H1 (cell line): ENCODE measurements at regions not wholly inside any gene's neighbourhood (a gene's known extent, or its start where the extent isn't known, plus 50 kb on each side); places are given as distances from the start of the nearest gene placed in this dataset.

Source experiments
- CTCF ChIA-PET: fragments of 300-600 bp; sonication (Branson Sonifier 250); formaldehyde crosslinking; loops from one replicate; lab custom pipeline; 2021; ENCODE audit not compliant: partially characterized antibody; lab: Charles Lee
- POLR2A ChIA-PET: fragments of 300-600 bp; sonication (Branson Sonifier 250); formaldehyde crosslinking; loops from one replicate; lab custom pipeline; 2021; ENCODE audit warnings: inconsistent platforms; ENCODE audit not compliant: partially characterized antibody; lab: Charles Lee
- DNase-seq, 2 experiments: peaks; one replicate each; pipeline versions ENCODE4 v3.0.0 to v3.0.0-alpha.2; 2010 to 2022; ENCODE audit warnings: low spot score in 2 of 2, low read depth in 1 of 2, mixed read lengths in 1 of 2
- FAIRE-seq: peaks from 2 replicates; lab custom pipeline; 2011; peaks lifted over from hg19 to GRCh38; lab: Jason Lieb, UNC
- H2AFZ ChIP-seq: 2 replicates; pipeline ENCODE4 v1.8.1; 2012; ENCODE audit warnings: low read length, inconsistent platforms
- H2AK5ac ChIP-seq: 2 replicates; pipeline ENCODE4 v1.6.1; 2013; ENCODE audit warnings: low read depth, low read length
- H2BK120ac ChIP-seq: replicated peaks from 2 replicates; pipeline ENCODE3; 2013; ENCODE audit warnings: low read depth, low read length, inconsistent platforms
- H2BK12ac ChIP-seq: 2 replicates; pipeline ENCODE4 v1.6.1; 2013; ENCODE audit warnings: low read depth, low read length
- H2BK15ac ChIP-seq: 2 replicates; pipeline ENCODE4 v1.6.1; 2013; ENCODE audit warnings: low read length
- H2BK20ac ChIP-seq: 2 replicates; pipeline ENCODE4 v1.6.1; 2013; ENCODE audit warnings: low read length
- H2BK5ac ChIP-seq: 2 replicates; pipeline ENCODE4 v1.6.1; 2013; ENCODE audit warnings: low read depth, low read length
- H3K14ac ChIP-seq: 2 replicates; pipeline ENCODE4 v1.6.1; 2013; ENCODE audit warnings: inconsistent platforms; ENCODE audit not compliant: insufficient read length
- H3K18ac ChIP-seq: 2 replicates; pipeline ENCODE4 v1.6.1; 2013; ENCODE audit warnings: low read length; ENCODE audit errors: extremely low read depth
- H3K23ac ChIP-seq: 2 replicates; pipeline ENCODE4 v1.6.1; 2013; ENCODE audit warnings: inconsistent platforms; ENCODE audit not compliant: insufficient read length
- H3K23me2 ChIP-seq: 2 replicates; pipeline ENCODE4 v1.6.1; 2013; ENCODE audit warnings: low read depth, low read length
- H3K27ac ChIP-seq: 2 replicates; pipeline ENCODE4 v1.6.1; 2011; ENCODE audit warnings: low read depth, low read length, inconsistent platforms
- H3K27me3 ChIP-seq, 4 experiments: replicated peaks in 1 of 4; 1 replicate in 1 of 4; 2 replicates in 3 of 4; pipeline versions ENCODE4 v1.6.1 to v1.8.1; 2011 to 2013; ENCODE audit warnings: low read length in 3 of 4, mild to moderate bottlenecking in 3 of 4, inconsistent platforms in 2 of 4, mixed read lengths in 2 of 4, moderate library complexity in 1 of 4; ENCODE audit not compliant: control insufficient read depth in 3 of 4, insufficient read depth in 3 of 4; ENCODE audit errors: extremely low read depth in 1 of 4
- H3K36me3 ChIP-seq, 4 experiments: 2 replicates each; pipeline versions ENCODE4 v1.6.1 to v1.8.1; 2011 to 2013; ENCODE audit warnings: mild to moderate bottlenecking in 4 of 4, low read length in 3 of 4, moderate library complexity in 2 of 4, control low read depth in 1 of 4, inconsistent platforms in 1 of 4; ENCODE audit not compliant: insufficient read depth in 4 of 4, control insufficient read depth in 2 of 4
- H3K4ac ChIP-seq: replicated peaks from 2 replicates; pipeline ENCODE3; 2013; ENCODE audit warnings: low read length, low read depth, mixed read lengths, inconsistent platforms; ENCODE audit not compliant: insufficient read length
- H3K4me1 ChIP-seq, 4 experiments: replicated peaks in 1 of 4; 1 replicate in 1 of 4; 2 replicates in 3 of 4; pipeline versions ENCODE4 v1.6.1 to v1.8.1; 2011 to 2013; ENCODE audit warnings: low read length in 3 of 4, inconsistent platforms in 2 of 4, mixed read lengths in 1 of 4; ENCODE audit not compliant: insufficient read depth in 4 of 4, control insufficient read depth in 3 of 4
- H3K4me2 ChIP-seq, 2 experiments: 2 replicates each; pipeline versions ENCODE4 v1.6.1 to v1.8.1; 2011 to 2013; ENCODE audit warnings: low read depth in 2 of 2, low read length in 2 of 2, control low read depth in 1 of 2, inconsistent platforms in 1 of 2, mild to moderate bottlenecking in 1 of 2; ENCODE audit not compliant: insufficient read depth in 1 of 2
- H3K4me3 ChIP-seq, 4 experiments: fragments of 200-600, 300-600 bp in 1 of 4; sonication (generic), shearing (Covaris generic), sonication (Bioruptor Twin) in 1 of 4; 2 replicates each; pipeline versions ENCODE4 v1.5.1 to v1.8.1; 2011 to 2016; ENCODE audit warnings: low read length in 4 of 4, low read depth in 3 of 4, control low read depth in 2 of 4, inconsistent platforms in 2 of 4, mild to moderate bottlenecking in 2 of 4, mixed read lengths in 1 of 4, moderate library complexity in 1 of 4; ENCODE audit not compliant: insufficient read depth in 2 of 4; ENCODE audit errors: extremely low read depth in 1 of 4
- H3K56ac ChIP-seq: replicated peaks from 2 replicates; pipeline ENCODE3; 2013; ENCODE audit warnings: low read depth, mild to moderate bottlenecking, mixed read lengths, low read length, inconsistent platforms; ENCODE audit not compliant: insufficient read length
- H3K79me1 ChIP-seq: 2 replicates; pipeline ENCODE4 v1.6.1; 2013; ENCODE audit warnings: low read depth, low read length, control low read depth
- H3K79me2 ChIP-seq, 2 experiments: 2 replicates each; pipeline versions ENCODE4 v1.6.1 to v1.8.1; 2012 to 2013; ENCODE audit warnings: low read length in 2 of 2, mild to moderate bottlenecking in 2 of 2, inconsistent platforms in 1 of 2; ENCODE audit not compliant: insufficient read depth in 2 of 2, control insufficient read depth in 1 of 2
- H3K9ac ChIP-seq, 4 experiments: replicated peaks in 1 of 4; 1 replicate in 1 of 4; 2 replicates in 3 of 4; pipeline versions ENCODE4 v1.6.1 to v1.8.1; 2011 to 2013; ENCODE audit warnings: low read depth in 3 of 4, low read length in 3 of 4, control low read depth in 2 of 4, mild to moderate bottlenecking in 2 of 4, moderate library complexity in 2 of 4, inconsistent platforms in 1 of 4; ENCODE audit errors: extremely low read depth in 1 of 4
- H3K9me3 ChIP-seq, 2 experiments: 2 replicates each; pipeline versions ENCODE4 v1.6.1 to v1.8.1; 2012 to 2013; ENCODE audit warnings: mild to moderate bottlenecking in 2 of 2, moderate library complexity in 2 of 2, control low read depth in 1 of 2, inconsistent platforms in 1 of 2, low read depth in 1 of 2, low read length in 1 of 2, mixed read lengths in 1 of 2; ENCODE audit not compliant: insufficient read depth in 2 of 2
- H4K20me1 ChIP-seq, 2 experiments: replicated peaks in 1 of 2; 2 replicates each; pipeline versions ENCODE3 to v1.8.1; 2011 to 2013; ENCODE audit warnings: inconsistent platforms in 2 of 2, low read length in 2 of 2, mild to moderate bottlenecking in 1 of 2; ENCODE audit not compliant: insufficient read depth in 2 of 2, control insufficient read depth in 1 of 2
- H4K5ac ChIP-seq: 2 replicates; pipeline ENCODE4 v1.6.1; 2013; ENCODE audit warnings: low read length, low read depth, mixed read lengths, inconsistent platforms; ENCODE audit not compliant: insufficient read length
- H4K8ac ChIP-seq: 2 replicates; pipeline ENCODE4 v1.8.0; 2013; ENCODE audit warnings: mild to moderate bottlenecking, moderate library complexity, low read length, inconsistent platforms; ENCODE audit not compliant: insufficient read depth; ENCODE audit errors: extremely low read depth
- H4K91ac ChIP-seq: replicated peaks from 2 replicates; pipeline ENCODE3; 2013; ENCODE audit warnings: low read length, mixed read lengths, inconsistent platforms; ENCODE audit not compliant: insufficient read length
- CREB1 ChIP-seq: IDR thresholded peaks from 2 replicates; pipeline ENCODE4 v1.6.1; 2012; ENCODE audit warnings: inconsistent platforms
- EP300 ChIP-seq, 2 experiments: IDR thresholded peaks; 1 replicate in 1 of 2; 2 replicates in 1 of 2; pipeline ENCODE4 v1.6.1; 2011 to 2012; ENCODE audit warnings: low read depth in 2 of 2, low read length in 2 of 2, mild to moderate bottlenecking in 2 of 2, borderline replicate concordance in 1 of 2, inconsistent platforms in 1 of 2, moderate library complexity in 1 of 2
- RFX5 ChIP-seq: IDR thresholded peaks from 2 replicates; pipeline ENCODE4 v1.6.1; 2011; ENCODE audit warnings: low read depth, low read length, improper control_type of control experiment, borderline replicate concordance
- SP2 ChIP-seq: IDR thresholded peaks from 2 replicates; pipeline ENCODE4 v1.6.1; 2012; ENCODE audit warnings: mild to moderate bottlenecking, low read length, inconsistent platforms
- WGBS, 2 experiments: shearing (Covaris generic) in 1 of 2; methylation state at CpG; one replicate each; pipeline versions ENCODE4 v1.1.6 to v1.1.7; 2013 to 2015; ENCODE audit warnings: low lambda C conversion rate in 2 of 2, mixed read lengths in 2 of 2, inconsistent platforms in 1 of 2, low coverage in 1 of 2, missing lambda C conversion rate in 1 of 2; ENCODE audit not compliant: insufficient replicate concordance in 2 of 2, insufficient coverage in 1 of 2, insufficient read length in 1 of 2; ENCODE audit errors: extremely low coverage in 1 of 2, missing lambda C conversion rate in 1 of 2; 5-methylcytosine and 5-hydroxymethylcytosine counted together

DNA sequence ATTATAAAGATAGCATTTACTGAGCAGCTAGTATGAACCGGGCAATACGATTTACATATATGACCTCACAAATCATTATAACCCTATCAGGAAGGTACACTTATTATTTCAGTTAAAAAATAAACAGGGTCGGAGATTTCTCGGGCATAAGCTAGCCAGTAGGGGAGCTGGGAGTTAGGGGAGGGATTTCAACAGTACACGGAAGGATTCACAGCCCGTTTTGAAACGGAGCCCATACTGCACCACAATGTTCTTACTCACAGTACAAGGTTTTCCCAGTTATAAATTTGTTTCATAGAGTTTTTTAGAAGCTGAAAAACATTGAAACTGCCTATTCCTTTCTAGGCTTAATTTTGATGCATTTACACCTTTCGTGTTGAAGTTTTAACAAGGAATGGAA, 607.1 kb downstream of the HDGFL1 start:
- H4K8ac ChIP-seq, result no peak overlapping the region
- H3K4me2 ChIP-seq, result no peak overlapping the region
- no peaks in the 10 kb centered on the region; a peak in 1 of 7 replicates for H3K4me1 ChIP-seq
- H3K23me2 ChIP-seq, result no peaks in the 10 kb centered on the region
- DNase-seq (no peak), FAIRE-seq (no peak)
- TF ChIP-seq RFX5 (no peak), SP2 (no peak), CREB1 (no peak), EP300 (IDR thresholded peaks at IDR 0.05; ENCODE audit: borderline replicate concordance in 1 of 2, low read depth in 2 of 2, low read length in 2 of 2) (no peak)
- no peak overlapping the region for H3K4me3 ChIP-seq
- no peak overlapping the region for H2AK5ac ChIP-seq
- no peak overlapping the region for H2BK15ac ChIP-seq
- H3K36me3 ChIP-seq, result no peaks in the 10 kb centered on the region
- H2BK5ac ChIP-seq, result no peak overlapping the region
- no peak overlapping the region for H2BK120ac ChIP-seq
- H4K20me1 ChIP-seq, result no peaks in the 10 kb centered on the region
- ChIA-PET CTCF (interaction anchor here (0.9 to 2.5 kb wide), 4 partner anchors 11 to 22 kb away, joined by 3 to 8 read pairs (median 4); no protein-coding TSS in a partner anchor), POLR2A (no interaction called here)
- H3K18ac ChIP-seq, result no peak overlapping the region
- H3K79me2 ChIP-seq, result no peaks in the 10 kb centered on the region
- H3K27me3 ChIP-seq, result no peaks in the 10 kb centered on the region
- H2AFZ ChIP-seq, result no peak overlapping the region
- H3K56ac ChIP-seq, result no peak overlapping the region
- H2BK12ac ChIP-seq, result no peak overlapping the region
- WGBS, 2 experiments, result 86% methylated on average over 8 of the region's 8 CpGs; no CpG with 5 or more reads in 1 of the 2 experiments
- no peak overlapping the region for H3K27ac ChIP-seq
- no peak overlapping the region for H3K9ac ChIP-seq
- no peak overlapping the region for H3K14ac ChIP-seq
- no peak overlapping the region for H4K91ac ChIP-seq
- H3K79me1 ChIP-seq, result no peaks in the 10 kb centered on the region
- H2BK20ac ChIP-seq, result no peak overlapping the region
- H3K4ac ChIP-seq, result no peak overlapping the region
- H4K5ac ChIP-seq, result no peak overlapping the region
- H3K23ac ChIP-seq, result no peak overlapping the region
- no peaks in the 10 kb centered on the region for H3K9me3 ChIP-seq
